Neuron (in vitro differentiated cells): ENCODE measurements at regions not wholly inside any gene's neighbourhood (a gene's known extent, or its start where the extent isn't known, plus 50 kb on each side); places are given as distances from the start of the nearest gene placed in this dataset.
A peak's percentile ranks its signal among the peaks of the same experiment; 100 is the strongest.
"Not testable (repeated sequence)": the region's sequence is repeated elsewhere in the genome, so short reads cannot be mapped to it uniquely, and the experiment has no call there.

Experiments used
- H2AFZ ChIP-seq: one replicate; pipeline ENCODE4 v1.6.1; 2013; ENCODE audit warnings: low read depth, mild to moderate bottlenecking, inconsistent platforms, low read length, moderate library complexity
- H3K27me3 ChIP-seq: one replicate; pipeline ENCODE4 v1.6.1; 2013; ENCODE audit warnings: low read length; ENCODE audit not compliant: insufficient read depth
- H3K36me3 ChIP-seq: one replicate; pipeline ENCODE4 v1.6.1; 2013; ENCODE audit warnings: low read length; ENCODE audit not compliant: insufficient read depth
- H3K4me1 ChIP-seq: one replicate; pipeline ENCODE4 v1.6.1; 2013; ENCODE audit warnings: low read length; ENCODE audit not compliant: insufficient read depth
- H3K4me3 ChIP-seq: 2 replicates; pipeline ENCODE4 v1.5.1; 2013; ENCODE audit warnings: mild to moderate bottlenecking, low read length, moderate library complexity
- H3K9me3 ChIP-seq: one replicate; pipeline ENCODE4 v1.6.1; 2013; ENCODE audit warnings: low read length

- Histone ChIP-seq H3K4me3 (no peak overlapping the region), H2AFZ (no peak overlapping the region), H3K4me1 (no peaks in the 10 kb centered on the region), H3K27me3 (no peaks in the 10 kb centered on the region), H3K9me3 (no peaks in the 10 kb centered on the region), H3K36me3 (no peaks in the 10 kb centered on the region)
Measured at GRCh38 chr4:31190671-31191070, 470.5 kb downstream of the PCDH7 start.

- Histone ChIP-seq H3K27me3 (no peaks in the 10 kb centered on the region), H2AFZ (no peak overlapping the region), H3K4me3 (no peak overlapping the region), H3K4me1 (no peaks in the 10 kb centered on the region), H3K9me3 (no peaks in the 10 kb centered on the region), H3K36me3 (no peaks in the 10 kb centered on the region)
Measured at GRCh38 chr4:31192341-31192740, 472.2 kb downstream of the PCDH7 start.

- H3K36me3 ChIP-seq = no peaks in the 10 kb centered on the region
- no peak overlapping the region for H2AFZ ChIP-seq
- H3K4me1 ChIP-seq = no peaks in the 10 kb centered on the region
- H3K27me3 ChIP-seq = no peaks in the 10 kb centered on the region
- no peaks in the 10 kb centered on the region for H3K9me3 ChIP-seq
- H3K4me3 ChIP-seq = no peak overlapping the region
Measured at GRCh38 chr4:31193521-31193920, 473.4 kb downstream of the PCDH7 start.

- H2AFZ ChIP-seq = no peak overlapping the region
- H3K9me3 ChIP-seq = peaks cover 4% of the 10 kb centered on the region
- H3K27me3 ChIP-seq = no peaks in the 10 kb centered on the region
- H3K4me1 ChIP-seq = no peaks in the 10 kb centered on the region
- H3K4me3 ChIP-seq = no peak overlapping the region
- no peaks in the 10 kb centered on the region for H3K36me3 ChIP-seq
Measured at GRCh38 chr4:31194823-31195222, 474.7 kb downstream of the PCDH7 start.

- Histone ChIP-seq H3K9me3 (peaks cover 4% of the 10 kb centered on the region), H3K27me3 (no peaks in the 10 kb centered on the region), H2AFZ (no peak overlapping the region), H3K36me3 (no peaks in the 10 kb centered on the region), H3K4me3 (no peak overlapping the region), H3K4me1 (no peaks in the 10 kb centered on the region)
Measured at GRCh38 chr4:31199644-31200043, 479.5 kb downstream of the PCDH7 start.

GRCh38 chr4:31202054-31202453 is 481.9 kb downstream of the PCDH7 start:
- not testable (repeated sequence) for H3K4me1 ChIP-seq, H2AFZ ChIP-seq, H3K4me3 ChIP-seq, H3K9me3 ChIP-seq, H3K36me3 ChIP-seq, H3K27me3 ChIP-seq

- H3K36me3 ChIP-seq = no peaks in the 10 kb centered on the region
- no peaks in the 10 kb centered on the region for H3K27me3 ChIP-seq
- H2AFZ ChIP-seq = no peak overlapping the region
- H3K9me3 ChIP-seq = no peaks in the 10 kb centered on the region
- H3K4me3 ChIP-seq = no peak overlapping the region
- no peaks in the 10 kb centered on the region for H3K4me1 ChIP-seq
Measured at GRCh38 chr4:31204874-31205273, 484.7 kb downstream of the PCDH7 start.

GRCh38 chr4:31220921-31221320 is 500.8 kb downstream of the PCDH7 start:
- Histone ChIP-seq H3K4me1 (no peaks in the 10 kb centered on the region), H3K36me3 (no peaks in the 10 kb centered on the region), H3K9me3 (no peaks in the 10 kb centered on the region), H2AFZ (no peak overlapping the region), H3K4me3 (no peak overlapping the region), H3K27me3 (no peaks in the 10 kb centered on the region)

GRCh38 chr4:31228068-31228467 is 507.9 kb downstream of the PCDH7 start:
- no peak overlapping the region for H3K4me3 ChIP-seq
- H3K27me3 ChIP-seq = no peaks in the 10 kb centered on the region
- H3K4me1 ChIP-seq = peaks cover 12% of the 10 kb centered on the region

GRCh38 chr4:31230594-31230993 is 510.4 kb downstream of the PCDH7 start:
- no peak overlapping the region for H2AFZ ChIP-seq
- H3K4me3 ChIP-seq = no peak overlapping the region
- H3K36me3 ChIP-seq = no peaks in the 10 kb centered on the region
- H3K9me3 ChIP-seq = no peaks in the 10 kb centered on the region
- H3K27me3 ChIP-seq = no peaks in the 10 kb centered on the region
- peaks cover 21% of the 10 kb centered on the region for H3K4me1 ChIP-seq

More at GRCh38 chr4:31228068-31228467, 507.9 kb downstream of the PCDH7 start:
- Histone ChIP-seq H2AFZ (no peak overlapping the region), H3K36me3 (no peaks in the 10 kb centered on the region), H3K9me3 (no peaks in the 10 kb centered on the region)

- no peaks in the 10 kb centered on the region for H3K36me3 ChIP-seq
- no peaks in the 10 kb centered on the region for H3K27me3 ChIP-seq
- H2AFZ ChIP-seq = no peak overlapping the region
- H3K4me1 ChIP-seq = peaks cover 23% of the 10 kb centered on the region
- H3K9me3 ChIP-seq = no peaks in the 10 kb centered on the region
- H3K4me3 ChIP-seq = no peak overlapping the region
Measured at GRCh38 chr4:31234494-31234893, 514.3 kb downstream of the PCDH7 start.

GRCh38 chr4:31234901-31235300 is 514.7 kb downstream of the PCDH7 start:
- Histone ChIP-seq H3K4me3 (no peak overlapping the region), H2AFZ (no peak overlapping the region), H3K27me3 (no peaks in the 10 kb centered on the region), H3K36me3 (no peaks in the 10 kb centered on the region), H3K9me3 (no peaks in the 10 kb centered on the region), H3K4me1 (peaks cover 23% of the 10 kb centered on the region)

- H3K4me1 ChIP-seq = peaks cover 26% of the 10 kb centered on the region
- no peaks in the 10 kb centered on the region for H3K9me3 ChIP-seq
- peak overlapping the region; percentile 7 for H3K4me3 ChIP-seq
Measured at GRCh38 chr4:31236020-31236638, 516.0 kb downstream of the PCDH7 start.

GRCh38 chr4:31236639-31237173 is 516.5 kb downstream of the PCDH7 start:
- Histone ChIP-seq H3K36me3 (no peaks in the 10 kb centered on the region), H3K4me3 (no peak overlapping the region), H2AFZ (peak overlapping the region; percentile 34), H3K9me3 (no peaks in the 10 kb centered on the region), H3K27me3 (no peaks in the 10 kb centered on the region), H3K4me1 (peaks cover 32% of the 10 kb centered on the region)

More at GRCh38 chr4:31236020-31236638, 516.0 kb downstream of the PCDH7 start:
- Histone ChIP-seq H3K36me3 (no peaks in the 10 kb centered on the region), H2AFZ (peak overlapping the region; percentile 34), H3K27me3 (no peaks in the 10 kb centered on the region)
